ENCODE measurements at regions not wholly inside any gene's neighbourhood (a gene's known extent, or its start where the extent isn't known, plus 50 kb on each side); places are given as distances from the start of the nearest gene placed in this dataset.

DNA sequence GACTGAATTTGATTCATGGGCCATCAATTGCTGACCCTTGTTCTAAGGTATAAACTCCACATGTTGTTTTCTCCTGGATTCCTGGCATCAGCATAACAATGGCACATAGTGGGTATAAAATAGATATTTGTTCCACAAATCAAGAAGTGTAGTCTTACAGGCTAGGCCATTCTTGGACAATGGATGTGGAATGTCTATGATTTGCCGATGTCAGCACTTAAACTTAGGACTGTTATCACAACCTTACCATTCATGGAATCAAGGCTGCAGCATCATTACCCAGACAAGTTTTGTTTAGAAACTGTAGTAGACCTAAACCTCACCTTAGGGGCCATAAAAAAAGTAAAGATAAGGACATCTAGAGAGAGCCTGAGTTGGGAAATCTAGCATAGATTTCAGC is 680.0 kb downstream of the BRINP1 start:
- no peaks in the 10 kb centered on the region for H3K27me3 ChIP-seq (ENCODE audit: insufficient read depth)
- DNase-seq (ENCODE audit: low spot score) (no peak), ATAC-seq (no peak)
- H3K27me3 Mint-ChIP-seq (ENCODE audit: insufficient read depth, low read depth, poor library complexity): peaks cover 5% of the 10 kb centered on the region
- TF ChIP-seq NANOG (IDR thresholded peaks at IDR 0.05; ENCODE audit: borderline replicate concordance) (no peak), EZH2 (IDR thresholded peaks at IDR 0.05; ENCODE audit: low read depth, unreplicated experiment) (no peak)
- no peak overlapping the region for H2AFZ ChIP-seq
- no peak overlapping the region for H3K27ac ChIP-seq (ENCODE audit: low read depth)
- peaks cover 12% of the 10 kb centered on the region; the same call in 2 of the 3 replicates for H3K4me1 Mint-ChIP-seq
- no peak overlapping the region for H3K4me2 ChIP-seq
- H3K36me3 Mint-ChIP-seq (ENCODE audit: low read depth): no peaks in the 10 kb centered on the region
- no peaks in the 10 kb centered on the region for H3K9me3 Mint-ChIP-seq
- H3K27ac Mint-ChIP-seq: no peak overlapping the region
- no peaks in the 10 kb centered on the region for H4K20me1 ChIP-seq (replicated peaks; ENCODE audit: insufficient read depth)
- peaks cover 12% of the 10 kb centered on the region for H3K4me1 ChIP-seq (ENCODE audit: insufficient read depth)
- H3K4me3 ChIP-seq: no peak overlapping the region
- H3F3A ChIP-seq (replicated peaks; ENCODE audit: low read depth): no peaks in the 10 kb centered on the region
- H3K4me3 Mint-ChIP-seq: no peak overlapping the region
- H3K36me3 ChIP-seq (ENCODE audit: insufficient read depth): no peaks in the 10 kb centered on the region
- no peaks in the 10 kb centered on the region for H3K79me2 ChIP-seq (replicated peaks; ENCODE audit: insufficient read depth)
- H3K9me2 ChIP-seq (ENCODE audit: insufficient read depth): no peaks in the 10 kb centered on the region; the same call in 1 of the 2 replicates

DNA sequence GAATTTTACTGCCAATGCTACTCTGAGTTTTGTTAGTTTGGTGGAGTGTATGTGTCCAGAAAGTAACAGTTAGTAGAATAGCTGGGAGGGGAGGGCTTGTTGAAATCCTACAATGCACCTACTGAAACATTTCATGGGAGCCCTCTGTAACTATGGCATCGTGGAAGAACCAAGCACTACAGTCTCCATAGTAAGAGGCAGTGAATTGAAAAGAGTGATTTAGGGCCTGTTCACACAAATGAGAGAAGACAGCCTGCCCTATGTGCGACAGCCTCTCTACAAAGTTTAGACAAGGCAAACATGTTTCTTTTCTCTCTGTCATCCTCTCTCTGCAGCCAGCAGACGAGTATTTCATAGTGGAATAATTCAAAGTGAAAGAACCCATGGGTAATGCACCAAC is 676.6 kb downstream of the BRINP1 start:
- TF ChIP-seq CREB1 (CRISPR knock-in tag; IDR thresholded peaks at IDR 0.05; ENCODE audit: low read depth) (no peak), REST (IDR thresholded peaks at IDR 0.05; ENCODE audit: unreplicated experiment) (no peak), JUNB (IDR thresholded peaks at IDR 0.05; ENCODE audit: unreplicated experiment) (no peak), ZNF462 (CRISPR knock-in tag; IDR thresholded peaks at IDR 0.05) (no peak), EZH2phosphoT487 (IDR thresholded peaks at IDR 0.05; ENCODE audit: unreplicated experiment) (no peak), POLR2AphosphoS5 (IDR thresholded peaks at IDR 0.05; ENCODE audit: low read depth) (no peak), NANOG (IDR thresholded peaks at IDR 0.05; ENCODE audit: borderline replicate concordance) (no peak)
- Mint-ChIP-seq H3K4me1 (no peaks in the 10 kb centered on the region; the same call in 2 of the 3 replicates), H3K36me3 (ENCODE audit: low read depth) (no peaks in the 10 kb centered on the region), H3K27me3 (ENCODE audit: insufficient read depth, low read depth, poor library complexity) (no peaks in the 10 kb centered on the region), H3K27ac (no peak overlapping the region), H3K9me3 (no peaks in the 10 kb centered on the region), H3K4me3 (no peak overlapping the region)
- Histone ChIP-seq H3F3A (replicated peaks; ENCODE audit: low read depth) (no peaks in the 10 kb centered on the region), H3K27me3 (ENCODE audit: insufficient read depth) (no peaks in the 10 kb centered on the region), H3K4me1 (ENCODE audit: insufficient read depth) (no peaks in the 10 kb centered on the region), H2AFZ (no peak overlapping the region), H3K79me2 (replicated peaks; ENCODE audit: insufficient read depth) (no peaks in the 10 kb centered on the region), H3K4me2 (no peak overlapping the region), H3K27ac (ENCODE audit: low read depth) (no peak overlapping the region), H4K20me1 (replicated peaks; ENCODE audit: insufficient read depth) (no peaks in the 10 kb centered on the region), H3K36me3 (ENCODE audit: insufficient read depth) (no peaks in the 10 kb centered on the region), H3K9me2 (ENCODE audit: insufficient read depth) (peaks cover 3% of the 10 kb centered on the region; the same call in 1 of the 2 replicates), H3K4me3 (no peak overlapping the region)
- no peak for ATAC-seq
- DNase-seq (ENCODE audit: low spot score): no peak

Data from GM23338 (cell line).